Breast epithelium (tissue), 4 donors: ENCODE measurements at regions not wholly inside any gene's neighbourhood (a gene's known extent, or its start where the extent isn't known, plus 50 kb on each side); places are given as distances from the start of the nearest gene placed in this dataset.

Source experiments
- DNase-seq, 2 donors: peaks; one replicate each; pipeline ENCODE4 v3.0.0-alpha.2; 2019; ENCODE audit warnings: low spot score in 2 of 2
- H3K27ac ChIP-seq, 2 donors: fragments of 200-600 bp; sonication (generic) in 1 of 2; one replicate each; pipeline ENCODE4 v1.5.1; 2016 to 2019; ENCODE audit warnings: mild to moderate bottlenecking in 1 of 2
- H3K27me3 ChIP-seq, 2 donors: fragments of 200-600 bp; sonication (generic) in 1 of 2; one replicate each; pipeline versions ENCODE4 v1.5.1 to v1.6.0; 2017 to 2019; ENCODE audit warnings: control low read depth in 1 of 2, mild to moderate bottlenecking in 1 of 2
- H3K36me3 ChIP-seq: fragments of 200-600 bp; one replicate; pipeline ENCODE4 v1.5.1; 2019
- H3K4me1 ChIP-seq, 2 donors: fragments of 200-600 bp; sonication (generic); one replicate each; pipeline ENCODE4 v1.5.1; 2016 to 2019; ENCODE audit warnings: control low read depth in 1 of 2
- H3K4me3 ChIP-seq, 3 donors: fragments of 200-600 bp; sonication (generic); 1 replicate in 2 of 3; 2 replicates in 1 of 3; pipeline ENCODE4 v1.5.1; 2016 to 2019; ENCODE audit warnings: mild to moderate bottlenecking in 3 of 3, moderate library complexity in 2 of 3
- H3K9me3 ChIP-seq, 2 donors: fragments of 200-600 bp; sonication (generic) in 1 of 2; one replicate each; pipeline ENCODE4 v1.5.1; 2016 to 2019; ENCODE audit warnings: control low read depth in 1 of 2
- CTCF ChIP-seq, 3 donors: fragments of 450-650 bp; IDR thresholded peaks; one replicate each; pipeline ENCODE4 v1.5.1; 2016 to 2017; ENCODE audit warnings: antibody characterized with exemption in 3 of 3, mild to moderate bottlenecking in 3 of 3, moderate library complexity in 3 of 3
- POLR2A ChIP-seq: fragments of 450-650 bp; IDR thresholded peaks from one replicate; pipeline ENCODE4 v1.6.1; 2016; ENCODE audit warnings: antibody characterized with exemption, mild to moderate bottlenecking, moderate library complexity
- POLR2AphosphoS5 ChIP-seq, 3 donors: sonication (generic); formaldehyde crosslinking; IDR thresholded peaks; one replicate each; pipeline ENCODE4 v1.6.1; 2017; ENCODE audit warnings: antibody characterized with exemption in 3 of 3
- intact Hi-C: fragments of 100-400 bp; cut with DNase I; formaldehyde crosslinking; loops from one replicate; pipeline ENCODE4 v1.15.1; 2023; ENCODE audit warnings: low total_unique reads

- Histone ChIP-seq H3K4me1 (no peaks in the 10 kb centered on the region), H3K27me3 (no peaks in the 10 kb centered on the region), H3K36me3 (no peaks in the 10 kb centered on the region), H3K27ac (no peak overlapping the region), H3K4me3 (no peak overlapping the region), H3K9me3 (no peaks in the 10 kb centered on the region)
- no peak for DNase-seq
- intact Hi-C loops = no loop called here
- TF ChIP-seq CTCF (IDR thresholded peaks at IDR 0.05) (no peak), POLR2A (no peak), POLR2AphosphoS5 (IDR thresholded peaks at IDR 0.05) (no peak)
Measured at GRCh38 chr1:185368313-185368855, 51.3 kb upstream of the IVNS1ABP start.

GRCh38 chr1:185367218-185367617 is 50.2 kb upstream of the IVNS1ABP start:
- DNase-seq = no peak
- Histone ChIP-seq H3K27ac (no peak overlapping the region), H3K4me1 (no peaks in the 10 kb centered on the region), H3K9me3 (no peaks in the 10 kb centered on the region), H3K27me3 (no peaks in the 10 kb centered on the region), H3K4me3 (no peak overlapping the region), H3K36me3 (no peaks in the 10 kb centered on the region)
- intact Hi-C loops = no loop called here
- TF ChIP-seq POLR2AphosphoS5 (IDR thresholded peaks at IDR 0.05) (no peak), POLR2A (no peak), CTCF (IDR thresholded peaks at IDR 0.05) (no peak)
